ENCODE measurements at regions not wholly inside any gene's neighbourhood (a gene's known extent, or its start where the extent isn't known, plus 50 kb on each side); places are given as distances from the start of the nearest gene placed in this dataset.

GRCh38 chr20:19867940-19868371 is 109.9 kb downstream of the RIN2 start:
- TF ChIP-seq CTCF (IDR thresholded peaks at IDR 0.05) (no peak), POLR2A (IDR thresholded peaks at IDR 0.05) (no peak)

Data from adrenal gland (tissue), 5 donors.